ENCODE measurements at regions not wholly inside any gene's neighbourhood (a gene's known extent, or its start where the extent isn't known, plus 50 kb on each side); places are given as distances from the start of the nearest gene placed in this dataset.

DNA sequence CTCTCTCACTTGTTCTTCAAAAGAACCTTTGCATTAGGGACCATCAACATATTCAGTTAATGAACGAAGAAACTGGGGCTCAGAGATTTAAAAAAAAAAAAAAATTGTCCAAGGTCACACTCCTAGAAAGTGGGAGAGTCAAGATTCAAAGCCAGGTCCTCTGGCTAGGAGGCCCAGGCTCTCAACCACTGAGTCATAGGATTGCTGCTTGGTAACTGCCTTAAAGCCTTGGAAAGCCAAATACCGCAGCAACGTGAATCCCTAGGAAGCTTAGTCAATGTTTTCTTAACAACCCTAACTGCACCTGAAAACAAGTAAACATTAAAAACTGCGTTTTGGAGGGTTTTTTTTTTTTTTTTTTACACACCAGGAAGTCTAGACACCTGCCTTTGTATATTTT, 156.8 kb downstream of the WNT5A start:
- H3K27ac Mint-ChIP-seq (ENCODE audit: unreplicated experiment), result peak overlapping the region; percentile 80
- H3K4me3 Mint-ChIP-seq (ENCODE audit: unreplicated experiment), result no peak overlapping the region
- no peak for DNase-seq (ENCODE audit: extremely low spot score, unreplicated experiment)
- H3K27me3 Mint-ChIP-seq (ENCODE audit: unreplicated experiment), result no peaks in the 10 kb centered on the region
- no peaks in the 10 kb centered on the region for H3K36me3 Mint-ChIP-seq (ENCODE audit: unreplicated experiment)
- H3K4me1 Mint-ChIP-seq (ENCODE audit: unreplicated experiment), result peaks cover 38% of the 10 kb centered on the region
- TF ChIP-seq, protein P1, sequence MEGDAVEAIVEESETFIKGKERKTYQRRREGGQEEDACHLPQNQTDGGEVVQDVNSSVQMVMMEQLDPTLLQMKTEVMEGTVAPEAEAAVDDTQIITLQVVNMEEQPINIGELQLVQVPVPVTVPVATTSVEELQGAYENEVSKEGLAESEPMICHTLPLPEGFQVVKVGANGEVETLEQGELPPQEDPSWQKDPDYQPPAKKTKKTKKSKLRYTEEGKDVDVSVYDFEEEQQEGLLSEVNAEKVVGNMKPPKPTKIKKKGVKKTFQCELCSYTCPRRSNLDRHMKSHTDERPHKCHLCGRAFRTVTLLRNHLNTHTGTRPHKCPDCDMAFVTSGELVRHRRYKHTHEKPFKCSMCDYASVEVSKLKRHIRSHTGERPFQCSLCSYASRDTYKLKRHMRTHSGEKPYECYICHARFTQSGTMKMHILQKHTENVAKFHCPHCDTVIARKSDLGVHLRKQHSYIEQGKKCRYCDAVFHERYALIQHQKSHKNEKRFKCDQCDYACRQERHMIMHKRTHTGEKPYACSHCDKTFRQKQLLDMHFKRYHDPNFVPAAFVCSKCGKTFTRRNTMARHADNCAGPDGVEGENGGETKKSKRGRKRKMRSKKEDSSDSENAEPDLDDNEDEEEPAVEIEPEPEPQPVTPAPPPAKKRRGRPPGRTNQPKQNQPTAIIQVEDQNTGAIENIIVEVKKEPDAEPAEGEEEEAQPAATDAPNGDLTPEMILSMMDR (IDR thresholded peaks at IDR 0.05), result no peak
- peaks cover 3% of the 10 kb centered on the region for H3K9me3 Mint-ChIP-seq (ENCODE audit: unreplicated experiment)

DNA sequence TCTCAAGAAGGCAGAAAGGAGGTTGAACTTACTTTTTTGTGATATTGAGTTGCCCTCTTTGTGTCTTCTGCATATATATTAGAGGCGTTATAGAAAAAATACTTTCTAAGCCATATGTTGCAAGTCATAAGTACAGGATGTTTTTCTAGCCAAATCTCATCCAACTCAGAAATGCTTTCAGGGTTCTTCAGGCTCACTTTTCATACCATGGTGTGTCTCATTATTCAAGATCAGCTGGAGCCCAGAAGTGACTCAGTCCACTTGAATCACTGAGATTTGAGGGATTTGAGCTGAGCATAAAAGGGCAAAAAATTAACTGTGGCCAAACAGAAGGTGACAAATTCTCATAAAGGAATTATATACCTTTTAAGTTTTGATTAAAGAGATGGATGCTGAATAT, 157.3 kb downstream of the WNT5A start:
- Mint-ChIP-seq H3K4me1 (ENCODE audit: unreplicated experiment) (peaks cover 38% of the 10 kb centered on the region), H3K36me3 (ENCODE audit: unreplicated experiment) (no peaks in the 10 kb centered on the region), H3K4me3 (ENCODE audit: unreplicated experiment) (no peak overlapping the region), H3K9me3 (ENCODE audit: unreplicated experiment) (peaks cover 3% of the 10 kb centered on the region), H3K27ac (ENCODE audit: unreplicated experiment) (peak overlapping the region; percentile 80), H3K27me3 (ENCODE audit: unreplicated experiment) (no peaks in the 10 kb centered on the region)
- TF ChIP-seq, protein P1 (IDR thresholded peaks at IDR 0.05), result no peak
- DNase-seq (ENCODE audit: extremely low spot score, unreplicated experiment), result no peak

DNA sequence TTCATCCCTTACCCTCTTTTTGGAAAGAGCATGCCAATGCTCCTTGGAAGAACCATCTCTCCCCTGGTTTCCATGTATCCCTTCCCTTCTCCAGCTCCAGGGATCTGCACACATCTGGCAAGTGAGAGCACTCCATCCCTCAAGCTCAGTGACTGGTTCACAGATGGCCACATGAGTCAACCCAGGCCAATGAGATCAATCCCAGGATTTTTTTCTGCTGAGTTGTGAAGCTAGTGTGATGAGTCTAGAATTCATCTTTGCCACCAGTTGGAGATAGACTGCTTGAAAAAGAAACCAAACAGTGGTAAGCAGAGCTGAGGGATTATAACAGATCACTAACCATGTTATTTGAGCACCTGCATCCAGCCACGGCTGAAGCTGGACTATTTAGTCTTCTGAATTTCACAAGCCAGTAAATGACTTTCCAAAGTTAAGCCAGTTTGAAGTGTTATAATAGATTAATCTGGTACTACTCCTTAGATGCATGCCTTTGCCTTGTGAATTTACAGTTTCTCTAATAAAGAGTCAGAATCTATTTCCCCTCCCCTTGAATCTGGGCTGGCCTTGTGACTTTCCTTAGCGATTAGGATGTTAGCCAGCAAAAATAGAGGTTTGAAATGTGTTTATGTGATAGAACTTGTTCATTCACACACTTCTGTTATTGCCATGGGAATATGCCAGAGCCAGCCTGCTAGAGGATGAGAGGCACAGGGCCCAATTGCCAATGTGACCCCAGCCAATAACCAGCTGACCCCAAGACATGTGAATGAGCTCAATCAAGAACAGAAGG, 159.8 kb downstream of the WNT5A start:
- Mint-ChIP-seq H3K36me3 (ENCODE audit: unreplicated experiment) (no peaks in the 10 kb centered on the region), H3K27me3 (ENCODE audit: unreplicated experiment) (no peaks in the 10 kb centered on the region), H3K9me3 (ENCODE audit: unreplicated experiment) (peaks cover 3% of the 10 kb centered on the region), H3K27ac (ENCODE audit: unreplicated experiment) (no peak overlapping the region), H3K4me3 (ENCODE audit: unreplicated experiment) (no peak overlapping the region), H3K4me1 (ENCODE audit: unreplicated experiment) (peaks cover 35% of the 10 kb centered on the region)
- TF ChIP-seq, protein P1 (IDR thresholded peaks at IDR 0.05), result no peak
- DNase-seq (ENCODE audit: extremely low spot score, unreplicated experiment), result no peak

DNA sequence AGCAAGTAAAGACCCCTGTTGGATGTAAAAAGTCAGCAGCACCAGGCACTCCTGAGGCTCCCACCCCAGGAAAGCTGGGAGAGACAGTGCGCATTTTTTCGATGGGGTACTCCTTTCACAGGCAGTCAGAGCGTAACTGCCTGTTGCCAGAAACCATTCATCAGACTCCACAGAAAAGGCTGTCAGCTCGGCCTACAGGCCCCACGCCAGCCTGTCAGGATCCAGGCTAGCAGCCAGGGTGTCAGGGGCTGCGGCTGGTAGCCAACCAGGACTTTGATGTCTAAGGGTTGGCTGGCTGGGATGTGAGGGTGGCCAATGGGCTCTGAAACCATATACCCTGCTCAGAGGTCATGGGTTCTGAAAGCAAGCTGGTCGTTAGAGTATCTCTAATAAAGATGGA, 164.5 kb downstream of the WNT5A start:
- TF ChIP-seq, protein P1 (IDR thresholded peaks at IDR 0.05), result no peak
- Mint-ChIP-seq H3K9me3 (ENCODE audit: unreplicated experiment) (peaks cover 3% of the 10 kb centered on the region), H3K4me3 (ENCODE audit: unreplicated experiment) (no peak overlapping the region), H3K27ac (ENCODE audit: unreplicated experiment) (no peak overlapping the region), H3K27me3 (ENCODE audit: unreplicated experiment) (no peaks in the 10 kb centered on the region), H3K4me1 (ENCODE audit: unreplicated experiment) (peaks cover 2% of the 10 kb centered on the region), H3K36me3 (ENCODE audit: unreplicated experiment) (no peaks in the 10 kb centered on the region)
- no peak for DNase-seq (ENCODE audit: extremely low spot score, unreplicated experiment)

DNA sequence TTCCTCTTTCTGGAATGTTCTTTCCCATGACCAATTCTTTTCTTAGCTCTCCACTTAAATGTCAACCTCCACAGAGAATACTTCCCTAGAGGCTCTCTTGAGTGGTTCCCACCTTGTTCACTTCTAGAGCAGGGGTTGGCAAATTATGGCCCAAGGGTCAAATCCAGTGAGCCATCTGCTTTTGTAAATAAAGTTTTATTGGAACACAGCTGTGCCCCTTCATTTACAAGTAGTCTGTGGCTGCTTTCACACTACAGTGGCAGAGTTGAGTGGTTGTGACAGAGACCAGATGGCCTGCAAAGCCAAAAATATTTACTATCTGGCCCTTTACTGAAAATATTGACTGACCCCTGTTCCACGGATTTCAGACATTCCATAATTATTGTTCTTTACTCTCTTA, 166.2 kb downstream of the WNT5A start:
- Mint-ChIP-seq H3K4me1 (ENCODE audit: unreplicated experiment) (no peaks in the 10 kb centered on the region), H3K36me3 (ENCODE audit: unreplicated experiment) (no peaks in the 10 kb centered on the region), H3K27me3 (ENCODE audit: unreplicated experiment) (no peaks in the 10 kb centered on the region), H3K9me3 (ENCODE audit: unreplicated experiment) (no peaks in the 10 kb centered on the region), H3K27ac (ENCODE audit: unreplicated experiment) (no peak overlapping the region), H3K4me3 (ENCODE audit: unreplicated experiment) (no peak overlapping the region)
- TF ChIP-seq, protein P1 (IDR thresholded peaks at IDR 0.05), result no peak
- DNase-seq (ENCODE audit: extremely low spot score, unreplicated experiment), result no peak

All from osteocyte (in vitro differentiated cells).